GM12878 (cell line): ENCODE measurements at regions not wholly inside any gene's neighbourhood (a gene's known extent, or its start where the extent isn't known, plus 50 kb on each side); places are given as distances from the start of the nearest gene placed in this dataset.

Experiments used
- ATAC-seq: fragments of 200-7000 bp; cut with Tn5 transposase; 3 replicates; pipeline ENCODE4 v1.9.1; 2020; ENCODE audit warnings: mild to moderate bottlenecking, moderate library complexity
- BruUV-seq: library from RNA; stranded (reverse); fragments of 400-500 nt; replicated peaks from 2 replicates; lab custom pipeline; 2021; lab: Mats Ljungman, UMichigan
- CTCF ChIA-PET: fragments of 300-600 bp; sonication (Branson Sonifier 250); formaldehyde crosslinking; extraction: SDS; loops from one replicate; lab custom pipeline; 2021; ENCODE audit warnings: inconsistent platforms; lab: Yijun Ruan, JAX
- POLR2A ChIA-PET: fragments of 350-600 bp; formaldehyde crosslinking; extraction: SDS; loops from one replicate; lab custom pipeline; 2021; ENCODE audit warnings: inconsistent platforms; lab: Charles Lee
- RAD21 ChIA-PET: fragments of 300-600 bp; sonication (Branson Sonifier 250); formaldehyde crosslinking; loops from one replicate; lab custom pipeline; 2023; ENCODE audit warnings: antibody characterized with exemption; ENCODE audit not compliant: unreplicated experiment; lab: Charles Lee
- SMC1A ChIA-PET: fragments of 300-600 bp; sonication (Branson Sonifier 250); formaldehyde crosslinking; loops from one replicate; lab custom pipeline; 2023; ENCODE audit not compliant: unreplicated experiment, uncharacterized antibody; lab: Charles Lee
- DNase-seq: peaks from one replicate; pipeline ENCODE4 v3.0.0-alpha.2; 2011; ENCODE audit warnings: low read depth, low spot score
- FAIRE-seq: peaks from 3 replicates; lab custom pipeline; 2011; peaks lifted over from hg19 to GRCh38; lab: Jason Lieb, UNC
- H2AFZ ChIP-seq: 2 replicates; pipeline ENCODE4 v1.6.0; 2011; ENCODE audit warnings: low read depth, low read length, control low read depth; ENCODE audit not compliant: control insufficient read depth
- H3K27ac ChIP-seq: 2 replicates; pipeline ENCODE4 v1.5.1; 2011; ENCODE audit warnings: control low read depth; ENCODE audit not compliant: control insufficient read depth, insufficient read depth
- H3K27me3 ChIP-seq, 2 experiments: replicated peaks in 1 of 2; 2 replicates each; pipeline versions ENCODE4 v1.6.0 to v1.6.1; 2011; ENCODE audit warnings: low read length in 1 of 2; ENCODE audit not compliant: control insufficient read depth in 2 of 2, insufficient read depth in 2 of 2
- H3K36me3 ChIP-seq, 2 experiments: 2 replicates each; pipeline ENCODE4 v1.5.1; 2011; ENCODE audit warnings: low read length in 1 of 2; ENCODE audit not compliant: control insufficient read depth in 2 of 2, insufficient read depth in 2 of 2
- H3K4me1 ChIP-seq: 2 replicates; pipeline ENCODE4 v1.6.1; 2011; ENCODE audit warnings: mild to moderate bottlenecking, low read length, moderate library complexity, mixed read lengths; ENCODE audit not compliant: control insufficient read depth, insufficient read depth
- H3K4me2 ChIP-seq: 2 replicates; pipeline ENCODE4 v1.6.0; 2011; ENCODE audit warnings: control low read depth; ENCODE audit not compliant: control insufficient read depth, insufficient read depth
- H3K4me3 ChIP-seq: fragments of 200-600 bp; sonication (generic); 2 replicates; pipeline ENCODE4 v1.5.1; 2016
- H3K79me2 ChIP-seq: 2 replicates; pipeline ENCODE4 v1.6.0; 2011; ENCODE audit warnings: low read length; ENCODE audit not compliant: control insufficient read depth, insufficient read depth
- H3K9ac ChIP-seq: 2 replicates; pipeline ENCODE4 v1.8.0; 2011; ENCODE audit warnings: low read length, control low read depth, mixed read lengths; ENCODE audit not compliant: control insufficient read depth, insufficient read depth
- H3K9me3 ChIP-seq: replicated peaks from 3 replicates; pipeline ENCODE4 v1.5.1; 2011; ENCODE audit warnings: mild to moderate bottlenecking, low read length; ENCODE audit not compliant: control insufficient read depth, insufficient read depth
- H4K20me1 ChIP-seq: 2 replicates; pipeline ENCODE4 v1.6.0; 2011; ENCODE audit not compliant: control insufficient read depth, insufficient read depth
- CREM ChIP-seq: IDR thresholded peaks from 2 replicates; pipeline ENCODE4 v1.6.1; 2014; ENCODE audit warnings: antibody characterized with exemption, low read depth
- FOXK2 ChIP-seq: fragments of 450-650 bp; IDR thresholded peaks from 2 replicates; pipeline ENCODE4 v1.6.1; 2017; ENCODE audit warnings: mild to moderate bottlenecking, moderate library complexity
- IRF4 ChIP-seq: IDR thresholded peaks from 2 replicates; pipeline ENCODE4 v1.6.1; 2011; ENCODE audit warnings: low read depth, low read length
- KDM1A ChIP-seq: fragments of 200-600 bp; sonication (generic); IDR thresholded peaks from 2 replicates; pipeline ENCODE4 v1.6.1; 2016; ENCODE audit warnings: borderline replicate concordance
- MYC ChIP-seq: IDR thresholded peaks from 2 replicates; pipeline ENCODE4 v1.6.1; 2011; ENCODE audit warnings: mild to moderate bottlenecking, low read length, moderate library complexity, inconsistent platforms; ENCODE audit not compliant: insufficient read depth, insufficient replicate concordance, insufficient read length, severe bottlenecking
- NFIC ChIP-seq: IDR thresholded peaks from 2 replicates; pipeline ENCODE4 v1.6.1; 2012; ENCODE audit warnings: low read depth, mild to moderate bottlenecking, inconsistent platforms, low read length, moderate library complexity
- RELB ChIP-seq: fragments of 450-650 bp; IDR thresholded peaks from 2 replicates; pipeline ENCODE4 v1.6.1; 2017; ENCODE audit warnings: low read depth, mild to moderate bottlenecking, moderate library complexity
- TBL1XR1 ChIP-seq: IDR thresholded peaks from 2 replicates; pipeline ENCODE4 v1.6.1; 2012; ENCODE audit warnings: low read depth, low read length, improper control_type of control experiment
- ZNF207 ChIP-seq: fragments of 450-650 bp; IDR thresholded peaks from 2 replicates; pipeline ENCODE4 v1.6.1; 2014; ENCODE audit warnings: antibody characterized with exemption, mild to moderate bottlenecking, borderline replicate concordance
- ZSCAN29 ChIP-seq: fragments of 450-650 bp; IDR thresholded peaks from 2 replicates; pipeline ENCODE4 v1.6.1; 2017; ENCODE audit warnings: mild to moderate bottlenecking, moderate library complexity
- ZZZ3 ChIP-seq: IDR thresholded peaks from 2 replicates; pipeline ENCODE4 v1.6.1; 2011; ENCODE audit warnings: low read depth; ENCODE audit not compliant: control insufficient read depth, insufficient read length
- WGBS: methylation state at CpG from one replicate; pipeline ENCODE4 v1.1.6; 2016; ENCODE audit warnings: low lambda C conversion rate; ENCODE audit not compliant: insufficient replicate concordance, insufficient coverage; ENCODE audit errors: missing lambda C conversion rate; 5-methylcytosine and 5-hydroxymethylcytosine counted together
- in situ Hi-C: fragments of 300-500 bp; cut with MboI; formaldehyde crosslinking; loops from 9 replicates; pipeline ENCODE4 v1.14.3; 2018; ENCODE audit warnings: mixed read lengths
- intact Hi-C: fragments of 100-400 bp; cut with micrococcal nuclease; formaldehyde crosslinking; loops from one replicate; pipeline ENCODE4 v1.14.2; 2022; ENCODE audit not compliant: unreplicated experiment
- TF ChIP-seq, protein P1 (sequence below): IDR thresholded peaks from 2 replicates; pipeline ENCODE4 v1.6.1; 2012; ENCODE audit warnings: low read length, inconsistent platforms
- TF ChIP-seq, protein P2 (sequence below): fragments of 450-650 bp; IDR thresholded peaks from 2 replicates; pipeline ENCODE4 v1.6.1; 2018; ENCODE audit warnings: borderline replicate concordance, mild to moderate bottlenecking; ENCODE audit not compliant: partially characterized antibody

DNA sequence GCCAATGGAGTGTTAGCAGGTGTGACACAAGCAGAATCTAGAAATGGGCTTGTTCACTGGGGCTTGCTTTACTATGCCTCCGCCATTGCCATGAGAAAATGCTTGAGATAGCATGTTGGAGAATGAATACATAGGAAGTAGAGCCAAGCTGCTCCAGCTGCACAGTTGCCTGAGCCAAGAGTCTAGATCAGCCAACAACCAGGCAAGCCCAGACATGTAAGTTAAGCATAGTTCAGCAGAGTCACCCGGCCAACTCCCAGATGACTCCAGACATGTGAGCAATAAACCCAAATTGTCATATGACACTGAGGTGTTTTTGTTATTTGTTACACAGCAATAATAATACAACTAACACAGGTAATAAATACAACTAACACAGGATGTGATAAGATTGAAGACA, 167.9 kb downstream of the HAO1 start:
- SMC1A ChIA-PET: no interaction called here
- no peak for FAIRE-seq
- WGBS: 69% methylated on average over 2 of the region's 2 CpGs
- no peak overlapping the region for H3K4me3 ChIP-seq
- RAD21 ChIA-PET: no interaction called here
- POLR2A ChIA-PET: no interaction called here
- H3K27ac ChIP-seq: no peak overlapping the region
- no peak overlapping the region for H3K4me2 ChIP-seq
- no peak for ATAC-seq
- no peaks in the 10 kb centered on the region for H4K20me1 ChIP-seq
- intact Hi-C loops: no loop called here
- no peaks in the 10 kb centered on the region for H3K27me3 ChIP-seq
- BruUV-seq: no TSS peak
- H2AFZ ChIP-seq: no peak overlapping the region
- no peaks in the 10 kb centered on the region for H3K4me1 ChIP-seq
- CTCF ChIA-PET: no interaction called here
- no peaks in the 10 kb centered on the region for H3K36me3 ChIP-seq
- TF ChIP-seq RELB (no peak), KDM1A (no peak), ZZZ3 (no peak), FOXK2 (no peak), CREM (no peak)
- TF ChIP-seq, all 136 proteins: peak for 0
- no peak overlapping the region for H3K9ac ChIP-seq
- H3K9me3 ChIP-seq: peaks cover 3% of the 10 kb centered on the region; the same call in 2 of the 3 replicates
- no peaks in the 10 kb centered on the region for H3K79me2 ChIP-seq
- in situ Hi-C loops: no loop called here
- DNase-seq: no peak

GRCh38 chr20:7773511-7773910, 166.7 kb downstream of the HAO1 start:
- Histone ChIP-seq H3K9ac (no peak overlapping the region), H3K27ac (no peak overlapping the region), H3K9me3 (peaks cover 3% of the 10 kb centered on the region; the same call in 2 of the 3 replicates), H3K4me1 (no peaks in the 10 kb centered on the region), H3K36me3 (no peaks in the 10 kb centered on the region), H3K27me3 (no peaks in the 10 kb centered on the region), H3K4me3 (no peak overlapping the region), H4K20me1 (no peaks in the 10 kb centered on the region), H3K4me2 (no peak overlapping the region), H2AFZ (no peak overlapping the region), H3K79me2 (no peaks in the 10 kb centered on the region)
- ChIA-PET CTCF (no interaction called here), POLR2A (no interaction called here), RAD21 (no interaction called here), SMC1A (no interaction called here)
- WGBS: 8% methylated on average over 2 of the region's 2 CpGs
- FAIRE-seq (no peak), ATAC-seq (no peak), DNase-seq (no peak)
- intact Hi-C loops (no loop called here), in situ Hi-C loops (no loop called here)
- no TSS peak for BruUV-seq
- TF ChIP-seq, protein P1, sequence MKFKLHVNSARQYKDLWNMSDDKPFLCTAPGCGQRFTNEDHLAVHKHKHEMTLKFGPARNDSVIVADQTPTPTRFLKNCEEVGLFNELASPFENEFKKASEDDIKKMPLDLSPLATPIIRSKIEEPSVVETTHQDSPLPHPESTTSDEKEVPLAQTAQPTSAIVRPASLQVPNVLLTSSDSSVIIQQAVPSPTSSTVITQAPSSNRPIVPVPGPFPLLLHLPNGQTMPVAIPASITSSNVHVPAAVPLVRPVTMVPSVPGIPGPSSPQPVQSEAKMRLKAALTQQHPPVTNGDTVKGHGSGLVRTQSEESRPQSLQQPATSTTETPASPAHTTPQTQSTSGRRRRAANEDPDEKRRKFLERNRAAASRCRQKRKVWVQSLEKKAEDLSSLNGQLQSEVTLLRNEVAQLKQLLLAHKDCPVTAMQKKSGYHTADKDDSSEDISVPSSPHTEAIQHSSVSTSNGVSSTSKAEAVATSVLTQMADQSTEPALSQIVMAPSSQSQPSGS: no peak
- TF ChIP-seq MYC (no peak), NFIC (no peak), ZSCAN29 (no peak), KDM1A (no peak), IRF4 (no peak), TBL1XR1 (no peak), ZNF207 (no peak)
- TF ChIP-seq, protein P2, sequence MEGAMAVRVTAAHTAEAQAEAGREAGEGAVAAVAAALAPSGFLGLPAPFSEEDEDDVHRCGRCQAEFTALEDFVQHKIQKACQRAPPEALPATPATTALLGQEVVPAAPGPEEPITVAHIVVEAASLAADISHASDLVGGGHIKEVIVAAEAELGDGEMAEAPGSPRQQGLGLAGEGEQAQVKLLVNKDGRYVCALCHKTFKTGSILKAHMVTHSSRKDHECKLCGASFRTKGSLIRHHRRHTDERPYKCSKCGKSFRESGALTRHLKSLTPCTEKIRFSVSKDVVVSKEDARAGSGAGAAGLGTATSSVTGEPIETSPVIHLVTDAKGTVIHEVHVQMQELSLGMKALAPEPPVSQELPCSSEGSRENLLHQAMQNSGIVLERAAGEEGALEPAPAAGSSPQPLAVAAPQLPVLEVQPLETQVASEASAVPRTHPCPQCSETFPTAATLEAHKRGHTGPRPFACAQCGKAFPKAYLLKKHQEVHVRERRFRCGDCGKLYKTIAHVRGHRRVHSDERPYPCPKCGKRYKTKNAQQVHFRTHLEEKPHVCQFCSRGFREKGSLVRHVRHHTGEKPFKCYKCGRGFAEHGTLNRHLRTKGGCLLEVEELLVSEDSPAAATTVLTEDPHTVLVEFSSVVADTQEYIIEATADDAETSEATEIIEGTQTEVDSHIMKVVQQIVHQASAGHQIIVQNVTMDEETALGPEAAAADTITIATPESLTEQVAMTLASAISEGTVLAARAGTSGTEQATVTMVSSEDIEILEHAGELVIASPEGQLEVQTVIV: no peak
